ENCODE measurements at regions not wholly inside any gene's neighbourhood (a gene's known extent, or its start where the extent isn't known, plus 50 kb on each side); places are given as distances from the start of the nearest gene placed in this dataset.

- TF ChIP-seq CTCF (IDR thresholded peaks at IDR 0.05): no peak
- no peak for TF ChIP-seq E2F1 (CRISPR knock-in tag; IDR thresholded peaks at IDR 0.05)
- no peak for TF ChIP-seq MXD4 (CRISPR knock-in tag; IDR thresholded peaks at IDR 0.05; ENCODE audit: borderline replicate concordance)
- TF ChIP-seq RELA (CRISPR knock-in tag; IDR thresholded peaks at IDR 0.05; ENCODE audit: borderline replicate concordance): no peak
- TF ChIP-seq ZNF138 (CRISPR knock-in tag; conservative IDR thresholded peaks at IDR 0.05): no peak
- TF ChIP-seq USF1 (CRISPR knock-in tag; IDR thresholded peaks at IDR 0.05): no peak
- no peak for TF ChIP-seq ATF3 (CRISPR knock-in tag; conservative IDR thresholded peaks at IDR 0.05)
- no peak for TF ChIP-seq TEAD1 (CRISPR knock-in tag; IDR thresholded peaks at IDR 0.05)
Measured at GRCh38 chr14:100406505-100407131, 83.5 kb downstream of the SLC25A47 start.
